Kidney tubule cell (primary cell): ENCODE measurements at regions not wholly inside any gene's neighbourhood (a gene's known extent, or its start where the extent isn't known, plus 50 kb on each side); places are given as distances from the start of the nearest gene placed in this dataset.
A peak's percentile ranks its signal among the peaks of the same experiment; 100 is the strongest.

Source experiments
- DNase-seq: peaks from one replicate; pipeline ENCODE4 v3.0.0-alpha.2; 2018; ENCODE audit warnings: low spot score

- DNase-seq = no peak
Observed at GRCh38 chr14:98385851-98386250, 886.1 kb downstream of the BCL11B start.

- DNase-seq = no peak
Observed at GRCh38 chr14:98391061-98391460, 880.9 kb downstream of the BCL11B start.

GRCh38 chr14:98393527-98393926, 878.5 kb downstream of the BCL11B start:
- DNase-seq = no peak

GRCh38 chr14:98404811-98405210, 867.2 kb downstream of the BCL11B start:
- DNase-seq = no peak

- no peak for DNase-seq
Observed at GRCh38 chr14:98408024-98408555, 863.9 kb downstream of the BCL11B start.

- DNase-seq = no peak
Observed at GRCh38 chr14:98408713-98409112, 863.3 kb downstream of the BCL11B start.

- no peak for DNase-seq
Observed at GRCh38 chr14:98411154-98411553, 860.8 kb downstream of the BCL11B start.

- DNase-seq = no peak
Observed at GRCh38 chr14:98412431-98412830, 859.6 kb downstream of the BCL11B start.

- no peak for DNase-seq
Observed at GRCh38 chr14:98415766-98416165, 856.2 kb downstream of the BCL11B start.

GRCh38 chr14:98417001-98417400, 855.0 kb downstream of the BCL11B start:
- DNase-seq = no peak

- DNase-seq = no peak
Observed at GRCh38 chr14:98428483-98428994, 843.5 kb downstream of the BCL11B start.

- no peak for DNase-seq
Observed at GRCh38 chr14:98433436-98433835, 838.6 kb downstream of the BCL11B start.

- no peak for DNase-seq
Observed at GRCh38 chr14:98437113-98437512, 834.9 kb downstream of the BCL11B start.

- DNase-seq = no peak
Observed at GRCh38 chr14:98444077-98444476, 827.9 kb downstream of the BCL11B start.

GRCh38 chr14:98445718-98446117, 826.3 kb downstream of the BCL11B start:
- no peak for DNase-seq

- no peak for DNase-seq
Observed at GRCh38 chr14:98446508-98446907, 825.5 kb downstream of the BCL11B start.

- DNase-seq = no peak
Observed at GRCh38 chr14:98456231-98456630, 815.8 kb downstream of the BCL11B start.

GRCh38 chr14:98458702-98459101, 813.3 kb downstream of the BCL11B start:
- no peak for DNase-seq

GRCh38 chr14:98462908-98463307, 809.1 kb downstream of the BCL11B start:
- DNase-seq = no peak

GRCh38 chr14:98466807-98467206, 805.2 kb downstream of the BCL11B start:
- DNase-seq = no peak

GRCh38 chr14:98470663-98471062, 801.3 kb downstream of the BCL11B start:
- no peak for DNase-seq

GRCh38 chr14:98474900-98475299, 797.1 kb downstream of the BCL11B start:
- no peak for DNase-seq

GRCh38 chr14:98477935-98478334, 794.1 kb downstream of the BCL11B start:
- DNase-seq = no peak

GRCh38 chr14:98489115-98489514, 782.9 kb downstream of the BCL11B start:
- DNase-seq = no peak

GRCh38 chr14:98494582-98494981, 777.4 kb downstream of the BCL11B start:
- DNase-seq = peak; percentile 45
